GM23248 (cell line): ENCODE measurements at regions not wholly inside any gene's neighbourhood (a gene's known extent, or its start where the extent isn't known, plus 50 kb on each side); places are given as distances from the start of the nearest gene placed in this dataset.

Experiments
- EZH2 ChIP-seq: fragments of 200-600 bp; sonication (generic); IDR thresholded peaks from 2 replicates; pipeline ENCODE4 v1.6.1; 2018; ENCODE audit warnings: antibody characterized with exemption, mild to moderate bottlenecking; ENCODE audit not compliant: insufficient read depth, poor library complexity, severe bottlenecking
- EZH2phosphoT487 ChIP-seq: fragments of 200-600 bp; sonication (generic); IDR thresholded peaks from 2 replicates; pipeline ENCODE4 v1.6.1; 2018; ENCODE audit warnings: antibody characterized with exemption, moderate library complexity, mild to moderate bottlenecking, low read depth; ENCODE audit not compliant: insufficient read depth

GRCh38 chr16:73563709-73564108, 515.8 kb upstream of the ZFHX3 start:
- TF ChIP-seq EZH2phosphoT487 (no peak), EZH2 (no peak)
